ENCODE measurements at regions not wholly inside any gene's neighbourhood (a gene's known extent, or its start where the extent isn't known, plus 50 kb on each side); places are given as distances from the start of the nearest gene placed in this dataset.

- no peak for TF ChIP-seq CTCF (IDR thresholded peaks at IDR 0.05)
Measured at GRCh38 chr9:82552784-82553183, 510.2 kb downstream of the RASEF start.

GRCh38 chr9:82553654-82554366, 509.1 kb downstream of the RASEF start:
- TF ChIP-seq CTCF (IDR thresholded peaks at IDR 0.05), result no peak

GRCh38 chr9:82554381-82554780, 508.6 kb downstream of the RASEF start:
- TF ChIP-seq CTCF (IDR thresholded peaks at IDR 0.05), result no peak

GRCh38 chr9:82555031-82555430, 507.9 kb downstream of the RASEF start:
- TF ChIP-seq CTCF (IDR thresholded peaks at IDR 0.05), result no peak

- TF ChIP-seq CTCF (IDR thresholded peaks at IDR 0.05), result no peak
Measured at GRCh38 chr9:82555431-82556051, 507.4 kb downstream of the RASEF start.

- TF ChIP-seq CTCF (IDR thresholded peaks at IDR 0.05), result no peak
Measured at GRCh38 chr9:82558346-82558745, 504.6 kb downstream of the RASEF start.

GRCh38 chr9:82558855-82559630, 503.9 kb downstream of the RASEF start:
- TF ChIP-seq CTCF (IDR thresholded peaks at IDR 0.05), result no peak
